Prostate gland (tissue), 2 donors: ENCODE measurements at regions not wholly inside any gene's neighbourhood (a gene's known extent, or its start where the extent isn't known, plus 50 kb on each side); places are given as distances from the start of the nearest gene placed in this dataset.

Experiments used
- DNase-seq: peaks from one replicate; pipeline ENCODE4 v3.0.0-alpha.2; 2019; ENCODE audit warnings: low spot score
- H3K27ac ChIP-seq, 2 donors: fragments of 200-600 bp; sonication (generic); 2 replicates each; pipeline ENCODE4 v1.5.1; 2017 to 2019
- H3K27me3 ChIP-seq: fragments of 200-600 bp; sonication (generic); replicated peaks from 2 replicates; pipeline ENCODE4 v1.5.1; 2019; ENCODE audit not compliant: insufficient read depth
- H3K36me3 ChIP-seq, 2 donors: fragments of 200-600 bp; sonication (generic); 1 replicate in 1 of 2; 2 replicates in 1 of 2; pipeline versions ENCODE4 v1.5.1 to v1.8.1; 2017 to 2019
- H3K4me1 ChIP-seq: fragments of 200-600 bp; sonication (generic); replicated peaks from 2 replicates; pipeline ENCODE4 v1.5.1; 2019
- H3K4me3 ChIP-seq, 2 donors: fragments of 200-600 bp; sonication (generic); 2 replicates each; pipeline ENCODE4 v1.5.1; 2017 to 2019
- H3K9me3 ChIP-seq: fragments of 200-600 bp; sonication (generic); 2 replicates; pipeline ENCODE4 v1.5.1; 2017
- POLR2A ChIP-seq: fragments of 450-650 bp; IDR thresholded peaks from one replicate; pipeline ENCODE4 v1.6.1; 2016; ENCODE audit warnings: antibody characterized with exemption, mild to moderate bottlenecking
- POLR2AphosphoS5 ChIP-seq: sonication (generic); formaldehyde crosslinking; IDR thresholded peaks from one replicate; pipeline ENCODE4 v1.6.1; 2017; ENCODE audit warnings: antibody characterized with exemption
- WGBS: methylation state at CpG from one replicate; pipeline ENCODE4 v1.1.5; 2018; 5-methylcytosine and 5-hydroxymethylcytosine counted together
- intact Hi-C: fragments of 100-400 bp; cut with DNase I; formaldehyde crosslinking; loops from one replicate; pipeline ENCODE4 v1.14.2; 2022
- TF ChIP-seq, protein P1 (sequence below), 4 experiments: fragments of 200-600 bp in 2 of 4; fragments of 450-650 bp in 2 of 4; sonication (generic) in 2 of 4; IDR thresholded peaks; 1 replicate in 3 of 4; 2 replicates in 1 of 4; pipeline ENCODE4 v1.5.1; 2016 to 2019; ENCODE audit warnings: antibody characterized with exemption in 4 of 4, mild to moderate bottlenecking in 2 of 4, moderate library complexity in 2 of 4

DNA sequence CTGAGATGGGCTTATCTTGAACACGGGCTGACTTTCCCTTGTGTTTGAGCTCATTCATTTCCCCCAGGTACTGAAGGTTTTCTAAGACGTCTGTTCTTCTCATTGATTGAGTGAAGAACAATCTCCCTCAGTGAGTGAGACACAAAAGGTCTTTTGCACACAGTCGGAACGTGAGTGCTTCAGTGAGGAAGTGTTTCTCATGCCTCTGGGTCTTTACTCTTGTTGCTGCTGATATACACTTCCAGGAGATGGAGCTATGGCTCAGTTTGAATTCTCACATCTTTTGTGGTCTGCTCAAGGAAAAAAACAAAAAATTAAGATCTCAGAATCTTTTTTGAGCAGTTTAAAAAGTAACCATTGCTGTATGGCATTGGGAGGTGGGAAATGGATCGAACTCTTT, 981.9 kb upstream of the TENM3 start:
- Histone ChIP-seq H3K36me3 (no peaks in the 10 kb centered on the region), H3K27me3 (no peaks in the 10 kb centered on the region), H3K4me1 (no peaks in the 10 kb centered on the region), H3K4me3 (no peak overlapping the region), H3K27ac (no peak overlapping the region), H3K9me3 (no peaks in the 10 kb centered on the region)
- intact Hi-C loops: no loop called here
- TF ChIP-seq, protein P1, sequence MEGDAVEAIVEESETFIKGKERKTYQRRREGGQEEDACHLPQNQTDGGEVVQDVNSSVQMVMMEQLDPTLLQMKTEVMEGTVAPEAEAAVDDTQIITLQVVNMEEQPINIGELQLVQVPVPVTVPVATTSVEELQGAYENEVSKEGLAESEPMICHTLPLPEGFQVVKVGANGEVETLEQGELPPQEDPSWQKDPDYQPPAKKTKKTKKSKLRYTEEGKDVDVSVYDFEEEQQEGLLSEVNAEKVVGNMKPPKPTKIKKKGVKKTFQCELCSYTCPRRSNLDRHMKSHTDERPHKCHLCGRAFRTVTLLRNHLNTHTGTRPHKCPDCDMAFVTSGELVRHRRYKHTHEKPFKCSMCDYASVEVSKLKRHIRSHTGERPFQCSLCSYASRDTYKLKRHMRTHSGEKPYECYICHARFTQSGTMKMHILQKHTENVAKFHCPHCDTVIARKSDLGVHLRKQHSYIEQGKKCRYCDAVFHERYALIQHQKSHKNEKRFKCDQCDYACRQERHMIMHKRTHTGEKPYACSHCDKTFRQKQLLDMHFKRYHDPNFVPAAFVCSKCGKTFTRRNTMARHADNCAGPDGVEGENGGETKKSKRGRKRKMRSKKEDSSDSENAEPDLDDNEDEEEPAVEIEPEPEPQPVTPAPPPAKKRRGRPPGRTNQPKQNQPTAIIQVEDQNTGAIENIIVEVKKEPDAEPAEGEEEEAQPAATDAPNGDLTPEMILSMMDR (IDR thresholded peaks at IDR 0.05): no peak
- TF ChIP-seq POLR2A (no peak), POLR2AphosphoS5 (no peak)
- WGBS: 29% methylated on average over 5 of the region's 5 CpGs
- DNase-seq: no peak

DNA sequence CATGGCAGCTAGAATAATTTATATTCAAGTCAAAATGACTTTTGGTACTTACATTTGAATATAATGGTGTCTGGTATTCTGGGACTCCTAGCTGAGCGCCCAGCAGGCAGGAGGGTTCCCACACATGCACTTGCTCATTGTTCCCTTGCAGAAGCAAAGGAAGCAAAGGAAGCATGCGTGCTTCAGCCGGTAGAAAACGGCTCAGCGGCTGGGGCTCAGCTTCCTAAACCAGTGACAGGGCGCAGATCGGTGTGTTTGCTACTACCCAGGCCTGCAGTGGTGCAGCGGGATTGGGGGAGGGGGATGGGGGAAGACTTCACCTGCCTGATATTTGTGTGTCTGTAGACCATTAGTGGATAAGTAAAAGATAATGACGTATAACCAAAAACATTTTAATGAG, 978.3 kb upstream of the TENM3 start:
- H3K9me3 ChIP-seq: no peaks in the 10 kb centered on the region
- TF ChIP-seq, protein P1 (IDR thresholded peaks at IDR 0.05): no peak
- TF ChIP-seq POLR2A (no peak), POLR2AphosphoS5 (no peak)
- intact Hi-C loops: no loop called here
- no peaks in the 10 kb centered on the region for H3K27me3 ChIP-seq
- H3K27ac ChIP-seq: no peak overlapping the region
- H3K36me3 ChIP-seq: no peaks in the 10 kb centered on the region
- no peak for DNase-seq
- no peak overlapping the region for H3K4me3 ChIP-seq
- 37% methylated on average over 9 of the region's 9 CpGs for WGBS
- no peaks in the 10 kb centered on the region for H3K4me1 ChIP-seq

DNA sequence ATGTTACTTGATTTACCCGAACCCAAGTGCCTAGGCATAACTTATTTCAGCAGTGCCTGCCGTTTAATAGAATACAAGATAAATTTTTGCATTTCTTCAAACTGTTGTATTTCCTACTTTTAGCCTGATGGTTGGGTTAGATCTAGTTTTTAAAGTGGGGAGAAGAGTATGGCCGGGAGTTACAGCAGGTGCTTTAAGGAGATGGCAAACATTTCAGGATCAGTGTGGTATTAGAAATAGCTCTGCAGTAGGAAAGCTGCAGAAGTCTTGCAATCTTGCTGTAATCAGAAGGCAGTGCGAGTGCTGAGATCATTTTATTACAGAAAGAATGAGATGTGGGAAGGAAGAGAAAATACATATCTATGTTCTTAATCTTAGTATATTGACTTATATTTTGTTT, 977.8 kb upstream of the TENM3 start:
- 48% methylated on average over 4 of the region's 4 CpGs for WGBS
- no peak for DNase-seq
- H3K4me1 ChIP-seq: no peaks in the 10 kb centered on the region
- TF ChIP-seq POLR2A: no peak
- TF ChIP-seq, protein P1 (IDR thresholded peaks at IDR 0.05): no peak
- TF ChIP-seq POLR2AphosphoS5: no peak
- no peaks in the 10 kb centered on the region for H3K9me3 ChIP-seq
- H3K27ac ChIP-seq: no peak overlapping the region
- H3K27me3 ChIP-seq: no peaks in the 10 kb centered on the region
- intact Hi-C loops: no loop called here
- no peak overlapping the region for H3K4me3 ChIP-seq
- no peaks in the 10 kb centered on the region for H3K36me3 ChIP-seq

DNA sequence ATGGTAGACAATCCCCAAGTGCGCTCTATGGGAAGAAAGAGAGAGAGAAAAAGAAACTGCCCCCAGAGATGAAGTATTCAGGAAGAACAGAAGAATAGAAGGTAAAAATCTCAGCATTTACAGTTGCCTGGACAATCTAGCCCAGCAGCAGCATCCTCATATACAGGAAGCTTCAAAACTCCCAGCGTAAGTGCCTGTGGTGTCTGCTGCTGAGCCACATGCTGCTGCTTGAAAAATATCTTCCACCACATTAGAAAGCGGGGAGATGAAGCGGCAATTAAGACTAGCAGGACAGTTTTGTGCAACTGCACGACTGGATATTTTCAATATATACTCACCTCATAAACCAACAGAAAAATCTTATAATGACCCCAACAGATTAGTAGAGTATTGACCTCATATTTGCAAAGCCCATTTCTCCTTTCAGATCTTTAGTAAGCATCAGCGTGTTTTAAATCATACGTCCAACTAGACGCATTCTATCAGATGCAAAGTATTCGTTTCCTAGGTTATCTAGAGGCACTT, 972.0 kb upstream of the TENM3 start:
- TF ChIP-seq, protein P1 (IDR thresholded peaks at IDR 0.05): no peak
- TF ChIP-seq POLR2AphosphoS5 (no peak), POLR2A (no peak)

DNA sequence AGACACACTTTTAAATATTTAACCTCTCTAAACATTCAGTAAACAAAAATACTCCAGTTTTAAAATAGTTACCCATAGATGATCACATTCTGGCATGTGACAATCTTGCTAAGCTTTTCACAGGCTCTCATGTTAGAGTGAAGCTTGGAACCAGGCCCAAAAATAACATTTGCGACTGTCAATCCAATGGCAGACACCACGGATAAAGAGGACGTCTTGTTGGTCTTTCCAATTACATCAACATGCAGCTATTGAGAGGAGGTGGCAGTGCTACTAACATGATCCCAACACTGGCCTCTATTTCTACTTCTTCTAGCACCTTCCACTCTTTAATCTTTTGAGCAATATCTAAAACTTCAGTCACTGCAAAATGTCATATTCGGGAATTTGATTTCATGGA, 970.8 kb upstream of the TENM3 start:
- intact Hi-C loops: no loop called here
- Histone ChIP-seq H3K27ac (no peak overlapping the region), H3K9me3 (no peaks in the 10 kb centered on the region), H3K27me3 (no peaks in the 10 kb centered on the region), H3K4me3 (no peak overlapping the region), H3K36me3 (no peaks in the 10 kb centered on the region), H3K4me1 (no peaks in the 10 kb centered on the region)
- DNase-seq: no peak
- 83% methylated on average over 4 of the region's 4 CpGs for WGBS
- TF ChIP-seq, protein P1 (IDR thresholded peaks at IDR 0.05): no peak
- TF ChIP-seq POLR2AphosphoS5 (no peak), POLR2A (no peak)

More for the DNA sequence above, 972.0 kb upstream of the TENM3 start:
- intact Hi-C loops: no loop called here
- no peak overlapping the region for H3K27ac ChIP-seq
- H3K4me3 ChIP-seq: no peak overlapping the region
- H3K9me3 ChIP-seq: no peaks in the 10 kb centered on the region
- DNase-seq: no peak
- no peaks in the 10 kb centered on the region for H3K4me1 ChIP-seq
- H3K36me3 ChIP-seq: no peaks in the 10 kb centered on the region
- 71% methylated on average over 9 of the region's 9 CpGs for WGBS
- H3K27me3 ChIP-seq: no peaks in the 10 kb centered on the region
